NCI-H128 (cell line): ENCODE measurements at regions not wholly inside any gene's neighbourhood (a gene's known extent, or its start where the extent isn't known, plus 50 kb on each side); places are given as distances from the start of the nearest gene placed in this dataset.

Experiments used
- DNase-seq: peaks from one replicate; lab custom pipeline; 2025; ENCODE audit not compliant: unreplicated experiment; lab: John Stamatoyannopoulos, UW

GRCh38 chr17:73753751-73754496, 109.7 kb upstream of the SDK2 start:
- no peak for DNase-seq

GRCh38 chr17:73754886-73755400, 110.7 kb upstream of the SDK2 start:
- no peak for DNase-seq

- DNase-seq = peak; percentile 68
Observed at GRCh38 chr17:73757420-73757819, 113.2 kb upstream of the SDK2 start.

- DNase-seq = no peak
Observed at GRCh38 chr17:73758245-73758644, 114.0 kb upstream of the SDK2 start.

- DNase-seq = no peak
Observed at GRCh38 chr17:73759324-73759723, 115.1 kb upstream of the SDK2 start.

GRCh38 chr17:73759734-73760438, 115.6 kb upstream of the SDK2 start:
- DNase-seq = peak; percentile 34

- no peak for DNase-seq
Observed at GRCh38 chr17:73760439-73760758, 116.2 kb upstream of the SDK2 start.

GRCh38 chr17:73765824-73766563, 121.7 kb upstream of the SDK2 start:
- no peak for DNase-seq

- DNase-seq = no peak
Observed at GRCh38 chr17:73767696-73768095, 123.5 kb upstream of the SDK2 start.

GRCh38 chr17:73768691-73769090, 124.4 kb upstream of the SDK2 start:
- DNase-seq = no peak

GRCh38 chr17:73769479-73769878, 125.2 kb upstream of the SDK2 start:
- DNase-seq = no peak

GRCh38 chr17:73770115-73770848, 126.0 kb upstream of the SDK2 start:
- DNase-seq = no peak

GRCh38 chr17:73770849-73771229, 126.6 kb upstream of the SDK2 start:
- DNase-seq = no peak

GRCh38 chr17:73772107-73772705, 128.0 kb upstream of the SDK2 start:
- no peak for DNase-seq

- DNase-seq = no peak
Observed at GRCh38 chr17:73773702-73774101, 129.5 kb upstream of the SDK2 start.

- no peak for DNase-seq
Observed at GRCh38 chr17:73774852-73775251, 130.6 kb upstream of the SDK2 start.

GRCh38 chr17:73776351-73777130, 132.3 kb upstream of the SDK2 start:
- no peak for DNase-seq

GRCh38 chr17:73777131-73777449, 132.8 kb upstream of the SDK2 start:
- no peak for DNase-seq

GRCh38 chr17:73782231-73782630, 138.0 kb upstream of the SDK2 start:
- no peak for DNase-seq
